IMR-90 (cell line): ENCODE measurements at regions not wholly inside any gene's neighbourhood (a gene's known extent, or its start where the extent isn't known, plus 50 kb on each side); places are given as distances from the start of the nearest gene placed in this dataset.
A peak's percentile ranks its signal among the peaks of the same experiment; 100 is the strongest.

ENCODE experiments used
- ATAC-seq: fragments of 200-7000 bp; cut with Tn5 transposase; 2 replicates; pipeline ENCODE4 v1.9.1; 2020; ENCODE audit warnings: low read depth, mild to moderate bottlenecking, moderate library complexity
- BruUV-seq: library from RNA; stranded (reverse); fragments of 400-500 nt; replicated peaks from 2 replicates; lab custom pipeline; 2021; lab: Mats Ljungman, UMichigan
- CTCF ChIA-PET: fragments of 300-600 bp; formaldehyde crosslinking; extraction: SDS; loops from one replicate; lab custom pipeline; 2021; ENCODE audit warnings: antibody characterized with exemption; lab: Yijun Ruan, JAX
- POLR2A ChIA-PET: fragments of 300-600 bp; sonication (Branson Sonifier 250); formaldehyde crosslinking; loops from one replicate; lab custom pipeline; 2022; ENCODE audit warnings: antibody characterized with exemption; ENCODE audit not compliant: unreplicated experiment; lab: Charles Lee
- DNase-seq: peaks from one replicate; pipeline ENCODE4 v3.0.0; 2013
- H2AFZ ChIP-seq: replicated peaks from 2 replicates; pipeline ENCODE3; 2013; ENCODE audit warnings: low read length, mild to moderate bottlenecking; ENCODE audit not compliant: poor library complexity
- H2AK5ac ChIP-seq: 2 replicates; pipeline ENCODE4 v1.6.1; 2013; ENCODE audit warnings: low read depth, low read length, inconsistent platforms
- H2AK9ac ChIP-seq: replicated peaks from 2 replicates; pipeline ENCODE3; 2013; ENCODE audit warnings: mild to moderate bottlenecking, low read depth, low read length, moderate library complexity; ENCODE audit not compliant: poor library complexity
- H2BK120ac ChIP-seq: 2 replicates; pipeline ENCODE4 v1.6.1; 2013; ENCODE audit warnings: low read depth, low read length, inconsistent platforms
- H2BK15ac ChIP-seq: 3 replicates; pipeline ENCODE4 v1.6.1; 2013; ENCODE audit warnings: low read depth, low read length, inconsistent platforms
- H2BK20ac ChIP-seq: 2 replicates; pipeline ENCODE4 v1.6.1; 2013; ENCODE audit warnings: low read depth, mild to moderate bottlenecking, inconsistent platforms, low read length, moderate library complexity
- H2BK5ac ChIP-seq: 2 replicates; pipeline ENCODE4 v1.6.1; 2013; ENCODE audit warnings: mild to moderate bottlenecking, low read depth, low read length, inconsistent platforms; ENCODE audit not compliant: poor library complexity, severe bottlenecking
- H3K14ac ChIP-seq: replicated peaks from 2 replicates; pipeline ENCODE4 v1.6.1; 2013; ENCODE audit warnings: low read depth, low read length, inconsistent platforms
- H3K18ac ChIP-seq: 2 replicates; pipeline ENCODE4 v1.6.1; 2013; ENCODE audit warnings: low read depth, low read length, control low read depth
- H3K23ac ChIP-seq: 2 replicates; pipeline ENCODE4 v1.6.1; 2013; ENCODE audit warnings: low read depth, low read length, inconsistent platforms
- H3K27ac ChIP-seq: 2 replicates; pipeline ENCODE4 v1.5.1; 2013; ENCODE audit warnings: mild to moderate bottlenecking, control low read depth, low read length; ENCODE audit not compliant: insufficient read depth
- H3K27me3 ChIP-seq: 2 replicates; pipeline ENCODE4 v1.6.1; 2013; ENCODE audit warnings: low read length; ENCODE audit not compliant: control insufficient read depth, insufficient read depth
- H3K36me3 ChIP-seq: 2 replicates; pipeline ENCODE4 v1.6.1; 2013; ENCODE audit warnings: low read length, mixed read lengths; ENCODE audit not compliant: control insufficient read depth, insufficient read depth
- H3K4ac ChIP-seq: 2 replicates; pipeline ENCODE4 v1.6.1; 2013; ENCODE audit warnings: low read depth, low read length, inconsistent platforms
- H3K4me1 ChIP-seq: 2 replicates; pipeline ENCODE4 v1.6.1; 2013; ENCODE audit warnings: low read length, mixed read lengths; ENCODE audit not compliant: control insufficient read depth, insufficient read depth
- H3K4me2 ChIP-seq: 2 replicates; pipeline ENCODE4 v1.6.1; 2013; ENCODE audit warnings: low read depth, mild to moderate bottlenecking, control low read depth, low read length, moderate library complexity
- H3K4me3 ChIP-seq: 2 replicates; pipeline ENCODE4 v1.5.1; 2013; ENCODE audit warnings: low read depth, mild to moderate bottlenecking, control low read depth, low read length, moderate library complexity; ENCODE audit not compliant: insufficient read depth
- H3K56ac ChIP-seq: 2 replicates; pipeline ENCODE4 v1.6.1; 2013; ENCODE audit warnings: low read length, inconsistent platforms; ENCODE audit not compliant: insufficient read depth; ENCODE audit errors: extremely low read depth
- H3K79me1 ChIP-seq, 2 experiments: 2 replicates each; pipeline ENCODE4 v1.6.1; 2013; ENCODE audit warnings: low read length in 2 of 2, inconsistent platforms in 1 of 2, low read depth in 1 of 2
- H3K9ac ChIP-seq: 2 replicates; pipeline ENCODE4 v1.6.1; 2013; ENCODE audit warnings: low read depth, low read length, control low read depth
- H3K9me1 ChIP-seq: 2 replicates; pipeline ENCODE4 v1.6.1; 2013; ENCODE audit warnings: low read length, inconsistent platforms; ENCODE audit not compliant: insufficient read depth
- H3K9me3 ChIP-seq: 2 replicates; pipeline ENCODE4 v1.6.1; 2013; ENCODE audit warnings: low read length; ENCODE audit not compliant: control insufficient read depth, insufficient read depth
- H4K20me1 ChIP-seq: 2 replicates; pipeline ENCODE4 v1.6.1; 2013; ENCODE audit warnings: low read length, inconsistent platforms; ENCODE audit not compliant: insufficient read depth
- H4K5ac ChIP-seq: 2 replicates; pipeline ENCODE4 v1.6.1; 2013; ENCODE audit warnings: mild to moderate bottlenecking, low read depth, low read length, control low read depth
- H4K8ac ChIP-seq, 2 experiments: 2 replicates each; pipeline ENCODE4 v1.6.1; 2013; ENCODE audit warnings: low read depth in 2 of 2, low read length in 2 of 2, control low read depth in 1 of 2, inconsistent platforms in 1 of 2
- H4K91ac ChIP-seq: 2 replicates; pipeline ENCODE4 v1.6.1; 2013; ENCODE audit warnings: low read depth, low read length, inconsistent platforms; ENCODE audit not compliant: insufficient read depth
- CEBPB ChIP-seq: IDR thresholded peaks from 2 replicates; pipeline ENCODE4 v1.6.1; 2012; ENCODE audit warnings: low read depth, low read length, improper control_type of control experiment
- NFE2L2 ChIP-seq: fragments of 150-350 bp; IDR thresholded peaks from 2 replicates; pipeline ENCODE4 v1.6.1; 2016; ENCODE audit warnings: low read depth, mild to moderate bottlenecking, low read length
- RCOR1 ChIP-seq: IDR thresholded peaks from 2 replicates; pipeline ENCODE4 v1.6.1; 2012; ENCODE audit warnings: mild to moderate bottlenecking, low read length, improper control_type of control experiment; ENCODE audit not compliant: insufficient replicate concordance
- SMC3 ChIP-seq: fragments of 150-350 bp; IDR thresholded peaks from 2 replicates; pipeline ENCODE4 v1.6.1; 2016; ENCODE audit warnings: low read depth, mild to moderate bottlenecking, antibody characterized with exemption, low read length, moderate library complexity
- WGBS, 2 experiments: methylation state at CpG; one replicate each; pipeline versions ENCODE4 v1.1.5 to v1.1.7; 2013; ENCODE audit warnings: missing lambda C conversion rate in 2 of 2; ENCODE audit not compliant: insufficient read length in 1 of 2; ENCODE audit errors: extremely low coverage in 2 of 2; 5-methylcytosine and 5-hydroxymethylcytosine counted together
- dilution Hi-C: fragments of 300-500 bp; cut with HindIII; formaldehyde crosslinking; loops from one replicate; pipeline ENCODE4 v1.14.3; 2018; ENCODE audit warnings: low sequenced_read_pairs; ENCODE audit not compliant: unreplicated experiment
- in situ Hi-C: fragments of 300-500 bp; cut with MboI; formaldehyde crosslinking; loops from 3 replicates; pipeline ENCODE4 v1.14.3; 2019; ENCODE audit warnings: low sequenced_read_pairs, inconsistent platforms, mixed read lengths
- intact Hi-C: fragments of 100-400 bp; cut with micrococcal nuclease; formaldehyde crosslinking; loops from 2 replicates; pipeline ENCODE4 v1.10.0; 2022
- TF ChIP-seq, protein P1 (sequence below): fragments of 150-350 bp; IDR thresholded peaks from 2 replicates; pipeline ENCODE4 v1.6.1; 2016; ENCODE audit warnings: low read depth, mild to moderate bottlenecking, low read length, moderate library complexity, borderline replicate concordance
- TF ChIP-seq, protein P2 (sequence below): fragments of 150-350 bp; IDR thresholded peaks from 2 replicates; pipeline ENCODE4 v1.6.1; 2017; ENCODE audit warnings: mild to moderate bottlenecking, antibody characterized with exemption, low read length, low read depth

DNA sequence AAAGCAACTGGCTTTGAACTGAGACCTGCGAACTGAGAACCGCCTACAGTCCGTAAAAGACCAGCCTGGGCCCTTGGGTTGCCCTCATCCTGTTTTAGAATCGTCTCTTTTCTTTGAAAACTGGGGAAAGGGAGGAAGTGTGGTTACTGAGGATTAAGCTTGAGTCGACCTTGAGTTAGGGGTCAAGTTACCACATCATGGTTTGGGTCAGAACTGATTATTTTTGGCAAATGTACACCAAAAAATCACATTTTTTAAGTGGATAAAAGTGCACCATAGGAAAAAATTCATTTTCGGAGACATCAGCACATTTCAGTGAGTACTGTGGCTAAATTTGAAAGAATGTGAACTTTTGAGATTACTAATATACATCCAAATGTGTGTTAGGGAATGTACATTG lies 76.9 kb upstream of the KAZN start:
- Histone ChIP-seq H4K91ac (no peak overlapping the region), H3K4me2 (no peak overlapping the region), H3K27me3 (no peaks in the 10 kb centered on the region), H3K14ac (no peak overlapping the region), H3K18ac (peak overlapping the region; percentile 48), H2BK15ac (peak overlapping the region; percentile 6; the same call in 1 of the 3 replicates), H3K9me3 (no peaks in the 10 kb centered on the region), H2BK5ac (peak overlapping the region; percentile 56), H3K4ac (no peak overlapping the region), H3K56ac (no peak overlapping the region), H3K4me1 (peaks cover 27% of the 10 kb centered on the region), H2AFZ (no peak overlapping the region), H3K23ac (no peak overlapping the region), H4K20me1 (no peaks in the 10 kb centered on the region), H3K4me3 (no peak overlapping the region), H2BK120ac (no peak overlapping the region), H3K79me1 (no peaks in the 10 kb centered on the region), H4K5ac (no peak overlapping the region; the same call in 1 of the 2 replicates), H2AK9ac (no peak overlapping the region), H3K27ac (peak overlapping the region; percentile 68; the same call in 1 of the 2 replicates), H4K8ac (peak overlapping the region in 1 of 2 experiments; percentile 53; a peak in 3 of 4 replicates), H3K9me1 (no peaks in the 10 kb centered on the region), H3K36me3 (no peaks in the 10 kb centered on the region), H2AK5ac (no peak overlapping the region), H3K9ac (no peak overlapping the region), H2BK20ac (no peak overlapping the region)
- dilution Hi-C loops, result no loop called here
- in situ Hi-C loops, result no loop called here
- ChIA-PET CTCF (no interaction called here), POLR2A (no interaction called here)
- intact Hi-C loops, result no loop called here
- ATAC-seq, result no peak
- TF ChIP-seq, protein P1, sequence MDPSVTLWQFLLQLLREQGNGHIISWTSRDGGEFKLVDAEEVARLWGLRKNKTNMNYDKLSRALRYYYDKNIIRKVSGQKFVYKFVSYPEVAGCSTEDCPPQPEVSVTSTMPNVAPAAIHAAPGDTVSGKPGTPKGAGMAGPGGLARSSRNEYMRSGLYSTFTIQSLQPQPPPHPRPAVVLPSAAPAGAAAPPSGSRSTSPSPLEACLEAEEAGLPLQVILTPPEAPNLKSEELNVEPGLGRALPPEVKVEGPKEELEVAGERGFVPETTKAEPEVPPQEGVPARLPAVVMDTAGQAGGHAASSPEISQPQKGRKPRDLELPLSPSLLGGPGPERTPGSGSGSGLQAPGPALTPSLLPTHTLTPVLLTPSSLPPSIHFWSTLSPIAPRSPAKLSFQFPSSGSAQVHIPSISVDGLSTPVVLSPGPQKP, result no peak
- TF ChIP-seq RCOR1 (no peak), CEBPB (no peak), SMC3 (no peak), NFE2L2 (no peak)
- TF ChIP-seq, protein P2, sequence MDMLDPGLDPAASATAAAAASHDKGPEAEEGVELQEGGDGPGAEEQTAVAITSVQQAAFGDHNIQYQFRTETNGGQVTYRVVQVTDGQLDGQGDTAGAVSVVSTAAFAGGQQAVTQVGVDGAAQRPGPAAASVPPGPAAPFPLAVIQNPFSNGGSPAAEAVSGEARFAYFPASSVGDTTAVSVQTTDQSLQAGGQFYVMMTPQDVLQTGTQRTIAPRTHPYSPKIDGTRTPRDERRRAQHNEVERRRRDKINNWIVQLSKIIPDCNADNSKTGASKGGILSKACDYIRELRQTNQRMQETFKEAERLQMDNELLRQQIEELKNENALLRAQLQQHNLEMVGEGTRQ, result no peak
- no peak for DNase-seq
- BruUV-seq, result no TSS peak
- WGBS, 2 experiments, result no CpG with 5 or more reads among the region's 6 CpGs
